ENCODE measurements at regions not wholly inside any gene's neighbourhood (a gene's known extent, or its start where the extent isn't known, plus 50 kb on each side); places are given as distances from the start of the nearest gene placed in this dataset.

DNA sequence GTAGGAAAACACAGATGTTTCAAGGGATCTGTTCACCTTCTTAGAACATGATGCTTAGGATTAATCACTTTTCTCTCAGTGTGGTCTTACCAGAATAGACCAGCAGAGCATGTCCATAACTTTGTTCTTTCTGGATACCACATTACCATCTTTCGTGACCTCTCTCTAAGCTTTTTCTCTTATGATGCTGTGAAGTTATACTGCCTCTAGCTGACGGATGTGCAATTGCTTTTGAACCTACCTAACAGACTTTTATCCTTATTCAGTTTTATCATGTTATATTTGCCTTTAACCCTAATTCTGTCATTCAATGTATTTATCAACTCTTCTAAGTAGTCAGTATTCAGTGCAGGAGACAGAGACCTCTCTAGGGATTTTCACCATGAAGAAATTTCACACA, 246.7 kb downstream of the DACT1 start:
- Histone ChIP-seq H3K36me3 (ENCODE audit: insufficient read depth, low read length) (no peaks in the 10 kb centered on the region), H3K9me2 (ENCODE audit: insufficient read depth, low read length) (no peaks in the 10 kb centered on the region), H2AFZ (ENCODE audit: low read length) (no peak overlapping the region), H3K9me3 (ENCODE audit: low read length) (no peaks in the 10 kb centered on the region), H3K4me3 (ENCODE audit: low read depth, low read length, poor library complexity, severe bottlenecking) (no peak overlapping the region), H3K4me2 (ENCODE audit: low read length) (no peak overlapping the region), H3K79me2 (ENCODE audit: insufficient read depth, low read depth, low read length) (no peaks in the 10 kb centered on the region), H3K4me1 (ENCODE audit: insufficient read depth, low read length, poor library complexity, severe bottlenecking) (no peaks in the 10 kb centered on the region), H4K20me1 (ENCODE audit: insufficient read depth, low read length) (no peaks in the 10 kb centered on the region), H3K27ac (ENCODE audit: low read depth, low read length, poor library complexity, severe bottlenecking) (no peak overlapping the region)
- TF ChIP-seq, protein P1, sequence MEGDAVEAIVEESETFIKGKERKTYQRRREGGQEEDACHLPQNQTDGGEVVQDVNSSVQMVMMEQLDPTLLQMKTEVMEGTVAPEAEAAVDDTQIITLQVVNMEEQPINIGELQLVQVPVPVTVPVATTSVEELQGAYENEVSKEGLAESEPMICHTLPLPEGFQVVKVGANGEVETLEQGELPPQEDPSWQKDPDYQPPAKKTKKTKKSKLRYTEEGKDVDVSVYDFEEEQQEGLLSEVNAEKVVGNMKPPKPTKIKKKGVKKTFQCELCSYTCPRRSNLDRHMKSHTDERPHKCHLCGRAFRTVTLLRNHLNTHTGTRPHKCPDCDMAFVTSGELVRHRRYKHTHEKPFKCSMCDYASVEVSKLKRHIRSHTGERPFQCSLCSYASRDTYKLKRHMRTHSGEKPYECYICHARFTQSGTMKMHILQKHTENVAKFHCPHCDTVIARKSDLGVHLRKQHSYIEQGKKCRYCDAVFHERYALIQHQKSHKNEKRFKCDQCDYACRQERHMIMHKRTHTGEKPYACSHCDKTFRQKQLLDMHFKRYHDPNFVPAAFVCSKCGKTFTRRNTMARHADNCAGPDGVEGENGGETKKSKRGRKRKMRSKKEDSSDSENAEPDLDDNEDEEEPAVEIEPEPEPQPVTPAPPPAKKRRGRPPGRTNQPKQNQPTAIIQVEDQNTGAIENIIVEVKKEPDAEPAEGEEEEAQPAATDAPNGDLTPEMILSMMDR (conservative IDR thresholded peaks at IDR 0.05; ENCODE audit: low read length): peak; percentile 69
- TF ChIP-seq EZH2phosphoT487 (IDR thresholded peaks at IDR 0.05; ENCODE audit: borderline replicate concordance, low read depth, low read length): no peak
- intact Hi-C loops (cut with micrococcal nuclease; ENCODE audit: unreplicated experiment): no loop called here
- BruUV-seq (replicated peaks): no TSS peak
- ChIA-PET POLR2A (no interaction called here), CTCF (ENCODE audit: unreplicated experiment) (no interaction called here)
- peak; percentile 8 for DNase-seq (ENCODE audit: low spot score)

DNA sequence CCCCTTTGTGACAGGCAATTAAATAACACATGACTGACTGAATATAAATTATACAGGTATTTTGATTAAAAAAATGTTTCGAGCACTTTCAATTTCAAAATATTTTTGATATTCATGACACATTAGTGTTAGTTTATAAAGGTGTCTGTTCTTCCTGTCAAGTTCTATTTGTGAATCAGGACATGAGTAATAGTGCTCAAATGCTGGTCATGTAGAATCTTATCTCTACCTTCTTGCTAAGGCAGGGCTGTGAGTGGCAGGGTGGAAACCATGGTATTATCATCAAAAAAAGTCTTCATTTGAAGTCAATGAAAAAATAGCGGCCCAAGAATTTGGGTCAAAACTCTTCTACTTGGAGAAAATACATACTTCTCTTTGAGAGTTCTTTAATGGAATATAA, 250.2 kb downstream of the DACT1 start:
- no peak for TF ChIP-seq EZH2phosphoT487 (IDR thresholded peaks at IDR 0.05; ENCODE audit: borderline replicate concordance, low read depth, low read length)
- no peak overlapping the region for H2AFZ ChIP-seq (ENCODE audit: low read length)
- H3K9me2 ChIP-seq (ENCODE audit: insufficient read depth, low read length): no peaks in the 10 kb centered on the region
- H3K4me1 ChIP-seq (ENCODE audit: insufficient read depth, low read length, poor library complexity, severe bottlenecking): no peaks in the 10 kb centered on the region
- intact Hi-C loops (cut with micrococcal nuclease; ENCODE audit: unreplicated experiment): no loop called here
- ChIA-PET POLR2A (interaction anchor here (1.5 kb wide), 1 partner anchor 17 kb away, joined by 3 read pairs; no protein-coding TSS in a partner anchor), CTCF (ENCODE audit: unreplicated experiment) (no interaction called here)
- H3K36me3 ChIP-seq (ENCODE audit: insufficient read depth, low read length): no peaks in the 10 kb centered on the region
- H3K4me3 ChIP-seq (ENCODE audit: low read depth, low read length, poor library complexity, severe bottlenecking): no peak overlapping the region
- H3K9me3 ChIP-seq (ENCODE audit: low read length): no peaks in the 10 kb centered on the region
- H4K20me1 ChIP-seq (ENCODE audit: insufficient read depth, low read length): no peaks in the 10 kb centered on the region
- H3K79me2 ChIP-seq (ENCODE audit: insufficient read depth, low read depth, low read length): no peaks in the 10 kb centered on the region
- BruUV-seq (replicated peaks): no TSS peak
- no peak overlapping the region for H3K4me2 ChIP-seq (ENCODE audit: low read length)
- H3K27ac ChIP-seq (ENCODE audit: low read depth, low read length, poor library complexity, severe bottlenecking): no peak overlapping the region
- no peak for DNase-seq (ENCODE audit: low spot score)

DNA sequence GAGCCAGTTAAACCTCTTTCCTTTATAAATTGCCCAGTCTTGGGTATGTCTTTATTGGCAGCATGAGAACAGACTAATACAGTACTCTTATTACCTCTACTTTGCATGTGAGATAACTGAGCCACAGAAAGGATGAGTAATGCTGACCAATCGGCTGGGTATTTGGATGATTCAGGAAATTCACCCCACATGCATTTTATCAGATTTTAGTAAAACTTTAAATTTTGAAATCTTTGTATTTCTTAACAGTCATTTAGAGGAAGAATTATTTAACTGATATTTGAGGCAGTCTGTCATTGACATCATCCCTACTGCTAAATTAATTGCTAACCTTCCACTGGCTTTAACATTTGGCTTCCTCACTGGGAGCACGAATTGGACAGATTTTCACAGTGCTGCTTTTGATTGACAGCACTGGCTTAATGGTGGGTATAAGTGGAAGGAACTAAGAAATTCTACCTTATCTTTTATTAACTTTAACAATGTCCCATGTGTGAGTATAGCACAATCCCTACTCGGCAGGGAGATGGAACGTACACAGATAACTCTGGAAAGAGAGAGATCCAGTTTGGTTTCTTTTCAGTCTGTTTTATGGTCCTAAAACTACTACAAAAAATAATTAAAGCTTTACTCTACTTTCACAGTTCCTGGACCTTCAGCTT, 261.0 kb downstream of the DACT1 start:
- no peak for TF ChIP-seq EZH2phosphoT487 (IDR thresholded peaks at IDR 0.05; ENCODE audit: borderline replicate concordance, low read depth, low read length)
- TF ChIP-seq, protein P1 (conservative IDR thresholded peaks at IDR 0.05; ENCODE audit: low read length): no peak
- Histone ChIP-seq H3K79me2 (ENCODE audit: insufficient read depth, low read depth, low read length) (no peaks in the 10 kb centered on the region), H3K9me3 (ENCODE audit: low read length) (no peaks in the 10 kb centered on the region), H3K4me1 (ENCODE audit: insufficient read depth, low read length, poor library complexity, severe bottlenecking) (no peaks in the 10 kb centered on the region), H3K36me3 (ENCODE audit: insufficient read depth, low read length) (no peaks in the 10 kb centered on the region), H3K27ac (ENCODE audit: low read depth, low read length, poor library complexity, severe bottlenecking) (no peak overlapping the region), H4K20me1 (ENCODE audit: insufficient read depth, low read length) (no peaks in the 10 kb centered on the region), H3K9me2 (ENCODE audit: insufficient read depth, low read length) (no peaks in the 10 kb centered on the region), H3K4me2 (ENCODE audit: low read length) (no peak overlapping the region), H2AFZ (ENCODE audit: low read length) (no peak overlapping the region), H3K4me3 (ENCODE audit: low read depth, low read length, poor library complexity, severe bottlenecking) (no peak overlapping the region)
- no TSS peak for BruUV-seq (replicated peaks)
- intact Hi-C loops (cut with micrococcal nuclease; ENCODE audit: unreplicated experiment): no loop called here
- DNase-seq (ENCODE audit: low spot score): no peak
- POLR2A ChIA-PET: no interaction called here
- CTCF ChIA-PET (ENCODE audit: unreplicated experiment): no interaction called here

Data from OCI-LY7 (cell line).